Activated CD8-positive, alpha-beta memory T cell treated with anti-CD3 and anti-CD28 coated beads, Interleukin-2, amount 50 U/mL, for 48 hours (primary cell): ENCODE measurements at regions not wholly inside any gene's neighbourhood (a gene's known extent, or its start where the extent isn't known, plus 50 kb on each side); places are given as distances from the start of the nearest gene placed in this dataset.
"Not testable (repeated sequence)": the region's sequence is repeated elsewhere in the genome, so short reads cannot be mapped to it uniquely, and the experiment has no call there.

Experiments
- DNase-seq: peaks from one replicate; pipeline ENCODE4 v3.0.0-alpha.2; 2020

DNA sequence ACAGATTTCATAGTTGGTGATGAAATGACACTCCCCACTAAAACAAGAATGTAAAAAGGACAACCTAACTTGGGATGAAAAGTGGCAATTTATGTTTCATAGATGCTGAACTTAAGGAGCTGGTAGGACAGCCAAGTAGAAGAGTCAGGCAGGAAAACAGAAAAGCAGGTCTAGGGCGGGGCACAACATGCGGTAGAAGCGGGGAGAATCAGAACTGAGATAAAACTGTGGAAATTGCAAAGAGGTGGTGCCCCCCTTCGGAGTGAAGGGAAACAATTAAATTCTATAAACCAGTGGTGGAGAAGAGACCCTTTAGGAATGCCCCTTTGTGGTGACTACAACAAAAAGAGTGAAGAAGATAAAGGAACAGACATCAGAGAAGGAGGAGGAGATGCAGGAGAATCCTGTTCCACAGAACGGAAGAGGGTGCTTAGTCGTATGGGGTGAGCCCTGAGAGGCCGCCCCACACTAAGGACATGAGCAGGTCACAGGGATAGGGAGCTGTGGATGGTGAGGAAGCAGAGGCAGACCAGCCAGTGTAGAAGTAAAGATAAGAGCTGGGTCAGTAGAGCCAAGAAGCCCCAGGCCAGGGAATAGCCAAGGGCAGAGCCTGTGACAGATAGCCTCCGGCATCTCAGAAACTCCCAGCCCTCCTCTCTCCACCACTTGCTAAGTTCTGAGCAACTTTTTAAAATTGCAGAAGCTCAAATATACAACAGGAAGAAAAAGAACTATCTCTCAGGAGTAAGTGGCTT, 100.3 kb upstream of the DOCK9 start:
- no peak for DNase-seq

GRCh38 chr13:99080131-99080530, 102.3 kb upstream of the DOCK9 start:
- DNase-seq = no peak

DNA sequence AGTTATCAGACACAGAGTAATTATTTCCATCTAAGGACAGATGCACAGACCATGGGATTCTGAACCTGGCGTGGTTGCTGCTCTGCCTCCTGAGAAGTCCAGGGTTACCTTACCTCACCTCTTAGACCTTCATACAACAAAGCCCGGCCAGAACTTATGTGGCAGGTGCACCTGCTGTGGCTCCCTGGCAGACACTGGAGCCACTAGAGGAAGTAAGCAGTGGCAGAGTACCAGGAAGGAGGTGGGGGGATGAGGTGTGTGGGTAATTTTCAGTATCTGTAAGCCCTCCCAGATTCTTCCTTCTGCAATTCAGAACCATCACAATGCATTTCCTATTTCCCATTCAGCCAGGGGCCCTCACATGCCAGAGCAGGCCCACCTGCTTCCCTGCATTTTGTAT, 106.1 kb upstream of the DOCK9 start:
- no peak for DNase-seq

- peak; percentile 58 for DNase-seq
These were observed 107.4 kb upstream of the DOCK9 start for GRCh38 chr13:99085139-99085807.

DNA sequence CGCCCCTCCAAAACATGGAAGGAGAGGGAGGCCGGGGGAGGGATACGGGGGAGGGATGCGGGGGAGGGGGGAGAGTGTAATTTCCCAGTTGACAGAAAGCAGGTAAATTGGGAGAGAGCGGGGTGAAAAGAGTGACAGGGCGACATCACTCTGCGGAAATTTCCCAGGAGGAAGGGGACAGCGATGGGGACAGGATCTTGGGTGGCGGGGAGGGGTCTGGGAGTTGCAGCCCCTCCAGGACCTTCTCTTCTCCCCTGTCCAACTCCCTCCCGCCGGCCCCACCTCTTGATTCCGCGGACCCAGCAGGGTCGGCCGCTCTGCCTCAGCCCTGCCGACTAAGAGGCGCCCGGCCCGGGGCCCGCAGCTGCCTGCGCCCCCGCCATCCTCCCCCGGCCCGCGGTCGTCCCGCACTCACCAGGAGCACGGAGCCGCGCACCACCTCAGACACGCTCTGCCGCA, 108.0 kb upstream of the DOCK9 start:
- DNase-seq = peak; percentile 82

- peak; percentile 77 for DNase-seq
These were observed 108.6 kb upstream of the DOCK9 start for GRCh38 chr13:99086267-99087097.

DNA sequence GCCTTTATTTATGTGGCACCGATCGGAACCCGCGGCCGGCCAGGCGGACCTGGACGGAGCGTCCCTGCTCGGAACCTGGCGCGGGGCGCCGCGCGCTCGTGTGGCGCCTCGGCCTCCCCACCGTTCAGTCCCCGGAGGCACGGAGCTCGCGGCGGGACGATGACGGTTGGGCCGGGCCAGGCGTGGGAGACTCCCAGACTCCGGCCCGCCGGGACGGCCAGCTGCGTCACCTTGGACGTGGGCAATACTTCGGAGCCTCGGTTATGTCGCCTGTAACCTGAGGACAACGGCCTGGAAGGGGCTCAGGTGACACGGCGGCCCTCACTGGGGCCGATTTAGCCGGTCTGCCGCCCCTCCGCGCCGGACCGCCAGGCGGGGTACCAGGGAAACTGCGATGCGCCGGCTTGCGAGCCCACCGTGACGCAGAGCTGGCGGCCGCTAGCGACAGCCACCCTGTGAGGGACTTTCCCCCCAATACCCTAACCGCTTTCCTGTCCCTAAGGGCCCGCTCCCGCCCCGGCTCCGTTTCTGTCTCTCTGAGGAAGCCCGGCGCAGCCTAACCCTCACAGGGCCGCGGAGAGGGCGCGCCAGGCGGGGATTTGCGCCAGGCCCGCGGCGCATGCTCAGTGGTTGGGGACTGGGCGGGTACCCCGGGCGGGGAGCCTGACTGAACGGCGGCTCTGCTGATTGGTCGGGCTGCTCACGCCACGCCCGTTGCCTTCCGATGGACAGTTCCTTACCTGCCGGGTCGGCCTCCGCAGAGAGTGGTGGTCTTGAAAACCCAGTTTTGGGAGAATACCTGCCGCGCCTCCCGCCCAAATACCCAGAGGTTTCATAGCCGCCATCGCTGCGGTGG, 109.5 kb upstream of the DOCK9 start:
- DNase-seq = peak; percentile 96

- peak; percentile 67 for DNase-seq
These were observed 110.2 kb upstream of the DOCK9 start for GRCh38 chr13:99087954-99088491.

GRCh38 chr13:99093997-99094396, 106.7 kb upstream of the UBAC2 start:
- DNase-seq = no peak

- DNase-seq = not testable (repeated sequence)
These were observed 98.8 kb upstream of the UBAC2 start for GRCh38 chr13:99101831-99102230.

DNA sequence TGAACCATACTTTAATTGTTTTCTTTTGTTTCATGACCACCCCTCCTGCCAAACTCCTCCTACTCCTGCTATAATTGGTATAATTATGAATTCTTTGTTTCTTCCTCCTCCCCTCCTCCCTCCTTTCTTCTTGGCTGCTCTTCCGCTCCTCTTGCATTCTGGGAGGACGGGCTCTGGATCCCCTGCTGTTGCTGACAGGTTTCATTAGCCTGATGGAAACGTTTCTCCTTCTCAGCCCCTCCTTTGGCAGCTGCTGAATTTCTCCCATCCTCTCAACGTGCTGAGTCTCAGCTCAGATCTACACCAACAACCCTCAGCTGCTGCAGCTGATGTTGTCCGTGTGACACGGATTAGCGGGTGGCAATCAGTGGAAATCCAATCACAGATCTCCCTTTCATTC, 97.1 kb upstream of the UBAC2 start:
- DNase-seq = no peak

DNA sequence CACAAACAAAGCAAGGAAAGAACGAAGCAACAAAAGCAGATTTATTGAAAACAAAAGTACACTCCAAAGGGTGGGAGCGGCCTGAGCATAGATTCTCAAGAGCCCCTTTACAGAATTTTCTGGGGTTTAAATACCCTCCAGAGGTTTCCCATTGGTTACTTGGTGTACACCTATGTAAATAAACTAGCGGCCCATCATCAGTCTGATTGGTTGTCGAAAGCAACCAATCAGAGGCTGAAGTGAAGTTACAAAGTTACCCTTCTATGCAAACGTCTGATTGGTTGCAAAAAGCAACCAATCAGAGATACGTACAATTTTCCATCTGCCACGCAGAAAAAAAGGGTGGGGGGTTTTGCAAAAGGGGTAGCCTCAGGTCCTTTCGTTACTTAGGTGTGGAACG, 96.3 kb upstream of the UBAC2 start:
- DNase-seq = no peak

DNA sequence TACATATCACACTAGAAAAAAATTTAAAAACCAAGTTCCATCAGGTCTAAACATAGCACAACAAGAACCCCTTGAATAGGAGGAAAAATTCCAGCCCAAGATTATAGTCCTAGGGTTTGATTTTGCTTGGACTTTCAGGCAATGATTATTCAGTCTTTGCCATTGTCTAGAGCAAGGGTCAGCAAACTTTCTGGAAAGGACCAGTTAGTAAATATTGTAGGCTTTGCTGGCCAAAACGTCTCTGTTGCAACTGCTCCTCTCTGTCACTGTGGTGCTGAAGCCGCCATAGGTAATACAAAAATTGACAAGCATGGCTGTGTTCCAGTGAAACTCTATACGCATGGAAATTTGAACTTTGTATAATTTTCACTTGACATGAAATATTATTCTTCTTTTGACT, 95.5 kb upstream of the UBAC2 start:
- DNase-seq = no peak

GRCh38 chr13:99113351-99113750, 87.3 kb upstream of the UBAC2 start:
- no peak for DNase-seq

DNA sequence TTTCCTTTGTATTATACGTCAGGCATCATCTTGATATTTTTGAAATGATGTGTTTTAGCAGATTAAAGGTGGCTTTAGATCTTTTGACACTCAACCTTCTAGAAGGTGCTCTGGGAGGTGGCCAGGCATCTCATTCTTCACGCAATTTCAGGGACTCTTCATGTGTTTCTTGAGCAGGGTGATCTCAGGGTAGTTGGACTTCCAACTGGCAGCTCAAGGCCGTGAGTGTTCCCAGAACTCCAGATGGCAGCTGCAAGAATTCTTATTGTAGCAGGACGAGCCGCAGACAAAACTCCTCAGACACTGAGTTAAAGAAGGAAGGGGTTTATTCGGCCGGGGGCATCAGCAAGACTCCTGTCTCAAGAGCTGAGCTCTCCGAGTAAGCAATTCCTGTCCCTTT, 82.5 kb upstream of the UBAC2 start:
- no peak for DNase-seq

DNA sequence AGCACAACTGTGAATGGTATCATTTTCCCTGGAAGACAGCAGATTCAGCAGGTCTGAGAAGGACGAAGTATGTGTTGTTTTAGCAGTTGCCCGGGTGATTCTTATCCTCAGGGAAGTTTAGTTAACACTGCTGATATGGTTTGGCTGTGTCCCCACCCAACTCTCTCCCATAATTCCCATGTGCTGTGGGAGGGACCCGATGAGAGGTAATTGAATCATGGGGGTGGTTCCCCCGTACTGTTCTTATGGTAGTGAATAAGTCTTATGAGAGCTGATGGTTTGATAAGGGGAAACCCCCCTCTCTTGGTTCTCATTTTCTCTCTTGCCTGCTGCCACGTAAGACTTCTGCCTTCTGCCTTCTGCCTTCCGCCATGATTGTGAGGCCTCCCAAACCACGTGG, 81.0 kb upstream of the UBAC2 start:
- no peak for DNase-seq

DNA sequence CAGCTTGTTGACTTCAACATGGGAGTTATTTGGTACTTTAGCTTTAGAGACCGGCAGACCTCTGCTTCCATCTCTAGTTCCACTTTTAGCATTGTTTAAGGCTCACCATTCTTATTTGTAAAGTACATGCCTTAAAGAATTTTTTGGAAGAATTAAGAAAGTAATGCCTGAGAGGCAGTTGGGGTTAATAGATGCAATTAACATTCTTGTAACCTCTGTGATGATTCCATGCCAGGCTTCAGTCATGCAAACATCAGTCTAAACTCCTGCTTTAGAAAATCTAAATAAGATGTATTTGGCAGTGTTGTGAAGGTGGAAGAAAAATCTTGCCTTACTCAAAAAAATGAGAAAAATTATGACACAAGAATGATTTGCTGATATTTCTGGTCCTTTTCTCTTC, 79.9 kb upstream of the UBAC2 start:
- DNase-seq = no peak

DNA sequence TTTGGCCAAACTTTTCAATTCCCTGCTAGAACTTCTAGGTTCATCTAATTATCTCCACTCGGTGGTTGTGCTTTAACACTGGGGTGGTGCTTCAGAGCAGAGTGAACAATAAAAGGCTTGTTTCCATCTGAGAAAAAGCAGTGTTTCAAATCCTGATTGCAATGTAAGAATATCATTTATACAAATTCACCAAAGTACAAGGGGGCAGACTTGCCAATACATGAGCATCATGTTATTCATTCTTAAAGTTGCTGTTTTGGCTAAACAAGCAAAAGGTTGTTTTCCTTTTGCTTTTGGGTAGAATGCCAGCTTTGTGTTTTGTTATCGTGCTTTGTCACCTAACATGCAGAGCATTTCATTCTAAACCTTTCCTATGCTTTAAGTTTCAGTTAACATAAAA, 78.5 kb upstream of the UBAC2 start:
- DNase-seq = no peak

- no peak for DNase-seq
These were observed 77.3 kb upstream of the UBAC2 start for GRCh38 chr13:99123101-99124045.

DNA sequence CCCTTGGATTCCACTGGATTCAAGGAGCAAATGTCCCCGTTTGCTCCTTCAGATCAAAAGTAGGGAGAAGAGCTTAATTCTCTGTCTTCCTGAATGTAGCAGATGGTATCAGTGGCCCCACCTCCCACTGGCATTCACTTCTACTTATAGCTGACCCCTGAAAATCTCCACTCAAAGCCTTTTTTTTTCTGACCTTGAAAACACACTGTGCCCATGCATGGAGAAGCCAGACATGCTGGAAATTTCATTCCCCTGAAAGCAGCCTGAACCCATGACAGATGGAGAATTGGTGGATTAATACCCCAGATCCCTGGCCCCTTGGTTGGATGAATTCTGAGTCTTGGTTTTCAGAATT, 76.6 kb upstream of the UBAC2 start:
- no peak for DNase-seq

- DNase-seq = no peak
These were observed 75.8 kb upstream of the UBAC2 start for GRCh38 chr13:99124794-99125316.
